Prostate gland (tissue), 2 donors: ENCODE measurements at regions not wholly inside any gene's neighbourhood (a gene's known extent, or its start where the extent isn't known, plus 50 kb on each side); places are given as distances from the start of the nearest gene placed in this dataset.

ENCODE experiments used
- DNase-seq: peaks from one replicate; pipeline ENCODE4 v3.0.0-alpha.2; 2019; ENCODE audit warnings: low spot score
- H3K27ac ChIP-seq, 2 donors: fragments of 200-600 bp; sonication (generic); 2 replicates each; pipeline ENCODE4 v1.5.1; 2017 to 2019
- H3K27me3 ChIP-seq: fragments of 200-600 bp; sonication (generic); replicated peaks from 2 replicates; pipeline ENCODE4 v1.5.1; 2019; ENCODE audit not compliant: insufficient read depth
- H3K36me3 ChIP-seq, 2 donors: fragments of 200-600 bp; sonication (generic); 1 replicate in 1 of 2; 2 replicates in 1 of 2; pipeline versions ENCODE4 v1.5.1 to v1.8.1; 2017 to 2019
- H3K4me1 ChIP-seq: fragments of 200-600 bp; sonication (generic); replicated peaks from 2 replicates; pipeline ENCODE4 v1.5.1; 2019
- H3K4me3 ChIP-seq, 2 donors: fragments of 200-600 bp; sonication (generic); 2 replicates each; pipeline ENCODE4 v1.5.1; 2017 to 2019
- H3K9me3 ChIP-seq: fragments of 200-600 bp; sonication (generic); 2 replicates; pipeline ENCODE4 v1.5.1; 2017
- CTCF ChIP-seq, 4 experiments: fragments of 200-600 bp in 2 of 4; fragments of 450-650 bp in 2 of 4; sonication (generic) in 2 of 4; IDR thresholded peaks; 1 replicate in 3 of 4; 2 replicates in 1 of 4; pipeline ENCODE4 v1.5.1; 2016 to 2019; ENCODE audit warnings: antibody characterized with exemption in 4 of 4, mild to moderate bottlenecking in 2 of 4, moderate library complexity in 2 of 4
- POLR2A ChIP-seq: fragments of 450-650 bp; IDR thresholded peaks from one replicate; pipeline ENCODE4 v1.6.1; 2016; ENCODE audit warnings: antibody characterized with exemption, mild to moderate bottlenecking
- POLR2AphosphoS5 ChIP-seq: sonication (generic); formaldehyde crosslinking; IDR thresholded peaks from one replicate; pipeline ENCODE4 v1.6.1; 2017; ENCODE audit warnings: antibody characterized with exemption
- whole genome bisulfite sequencing: methylation state at CpG from one replicate; pipeline ENCODE4 v1.1.5; 2018; 5-methylcytosine and 5-hydroxymethylcytosine counted together
- intact Hi-C: fragments of 100-400 bp; cut with DNase I; formaldehyde crosslinking; loops from one replicate; pipeline ENCODE4 v1.14.2; 2022

GRCh38 chr2:150051004-150051403 lies 436.5 kb downstream of the RND3 start:
- intact Hi-C loops: no loop called here
- no peak overlapping the region for H3K4me3 ChIP-seq
- no peaks in the 10 kb centered on the region for H3K36me3 ChIP-seq
- no peak overlapping the region for H3K27ac ChIP-seq
- no peaks in the 10 kb centered on the region for H3K9me3 ChIP-seq
- H3K4me1 ChIP-seq: no peaks in the 10 kb centered on the region
- no peak for DNase-seq
- H3K27me3 ChIP-seq: no peaks in the 10 kb centered on the region
- TF ChIP-seq CTCF (IDR thresholded peaks at IDR 0.05) (no peak), POLR2AphosphoS5 (no peak), POLR2A (no peak)

GRCh38 chr2:150050036-150050435 lies 437.4 kb downstream of the RND3 start:
- Histone ChIP-seq H3K27me3 (no peaks in the 10 kb centered on the region), H3K4me1 (no peaks in the 10 kb centered on the region), H3K36me3 (no peaks in the 10 kb centered on the region), H3K4me3 (no peak overlapping the region), H3K9me3 (no peaks in the 10 kb centered on the region), H3K27ac (no peak overlapping the region)
- 85% methylated on average over 5 of the region's 5 CpGs for WGBS
- no peak for TF ChIP-seq POLR2AphosphoS5
- no peak for TF ChIP-seq POLR2A
- no peak for TF ChIP-seq CTCF (IDR thresholded peaks at IDR 0.05)
- intact Hi-C loops: no loop called here
- no peak for DNase-seq

GRCh38 chr2:150047620-150048222 lies 439.7 kb downstream of the RND3 start:
- H3K27ac ChIP-seq: no peak overlapping the region
- no peaks in the 10 kb centered on the region for H3K27me3 ChIP-seq
- TF ChIP-seq CTCF (IDR thresholded peaks at IDR 0.05): no peak
- no peak for DNase-seq
- no peak overlapping the region for H3K4me3 ChIP-seq
- intact Hi-C loops: no loop called here
- no peaks in the 10 kb centered on the region for H3K36me3 ChIP-seq
- no peaks in the 10 kb centered on the region for H3K4me1 ChIP-seq
- 96% methylated on average over 2 of the region's 2 CpGs for WGBS
- no peaks in the 10 kb centered on the region for H3K9me3 ChIP-seq

- 77% methylated on average over 4 of the region's 4 CpGs for WGBS
- TF ChIP-seq POLR2AphosphoS5 (no peak), CTCF (IDR thresholded peaks at IDR 0.05) (no peak)
- no peaks in the 10 kb centered on the region for H3K4me1 ChIP-seq
Observed at GRCh38 chr2:150046810-150047209, 440.7 kb downstream of the RND3 start.

GRCh38 chr2:150046211-150046610 lies 441.3 kb downstream of the RND3 start:
- Histone ChIP-seq H3K36me3 (no peaks in the 10 kb centered on the region), H3K4me1 (no peaks in the 10 kb centered on the region), H3K27ac (no peak overlapping the region), H3K9me3 (no peaks in the 10 kb centered on the region), H3K27me3 (no peaks in the 10 kb centered on the region), H3K4me3 (no peak overlapping the region)
- intact Hi-C loops: no loop called here
- TF ChIP-seq CTCF (IDR thresholded peaks at IDR 0.05): no peak
- no peak for TF ChIP-seq POLR2A
- TF ChIP-seq POLR2AphosphoS5: no peak
- no peak for DNase-seq
- 81% methylated on average over 5 of the region's 5 CpGs for WGBS

More at GRCh38 chr2:150046810-150047209, 440.7 kb downstream of the RND3 start:
- Histone ChIP-seq H3K9me3 (no peaks in the 10 kb centered on the region), H3K27me3 (no peaks in the 10 kb centered on the region), H3K4me3 (no peak overlapping the region), H3K27ac (no peak overlapping the region), H3K36me3 (no peaks in the 10 kb centered on the region)
- no peak for DNase-seq
- intact Hi-C loops: no loop called here
